HG02884 (cell line): ENCODE measurements at regions not wholly inside any gene's neighbourhood (a gene's known extent, or its start where the extent isn't known, plus 50 kb on each side); places are given as distances from the start of the nearest gene placed in this dataset.

Experiments used
- ATAC-seq: cut with Tn5 transposase; IDR thresholded peaks from one replicate; pipeline ENCODE4 v1.9.1; 2021; ENCODE audit warnings: mild to moderate bottlenecking, moderate library complexity; ENCODE audit not compliant: unreplicated experiment

- no peak for ATAC-seq
Observed at GRCh38 chr2:42962508-42962953, 170.1 kb upstream of the HAAO start.

GRCh38 chr2:42961961-42962360 lies 169.6 kb upstream of the HAAO start:
- ATAC-seq: no peak

GRCh38 chr2:42961385-42961811 lies 169.0 kb upstream of the HAAO start:
- ATAC-seq: no peak

GRCh38 chr2:42960842-42961180 lies 168.4 kb upstream of the HAAO start:
- no peak for ATAC-seq

- ATAC-seq: no peak
Observed at GRCh38 chr2:42960002-42960841, 167.8 kb upstream of the HAAO start.

- ATAC-seq: no peak
Observed at GRCh38 chr2:42959234-42960001, 167.0 kb upstream of the HAAO start.

- ATAC-seq: no peak
Observed at GRCh38 chr2:42958741-42959233, 166.4 kb upstream of the HAAO start.

- ATAC-seq: no peak
Observed at GRCh38 chr2:42957861-42958301, 165.5 kb upstream of the HAAO start.

- no peak for ATAC-seq
Observed at GRCh38 chr2:42957109-42957860, 164.9 kb upstream of the HAAO start.

- no peak for ATAC-seq
Observed at GRCh38 chr2:42954227-42954962, 162.0 kb upstream of the HAAO start.

- no peak for ATAC-seq
Observed at GRCh38 chr2:42953216-42953615, 160.8 kb upstream of the HAAO start.

- ATAC-seq: no peak
Observed at GRCh38 chr2:42951263-42951938, 159.0 kb upstream of the HAAO start.

GRCh38 chr2:42949125-42949524 lies 156.7 kb upstream of the HAAO start:
- no peak for ATAC-seq

GRCh38 chr2:42947809-42948600 lies 155.6 kb upstream of the HAAO start:
- no peak for ATAC-seq

- ATAC-seq: no peak
Observed at GRCh38 chr2:42944779-42945415, 152.5 kb upstream of the HAAO start.

GRCh38 chr2:42942990-42943493 lies 150.7 kb upstream of the HAAO start:
- ATAC-seq: no peak

- ATAC-seq: no peak
Observed at GRCh38 chr2:42942214-42942989, 150.0 kb upstream of the HAAO start.
